ENCODE measurements at regions not wholly inside any gene's neighbourhood (a gene's known extent, or its start where the extent isn't known, plus 50 kb on each side); places are given as distances from the start of the nearest gene placed in this dataset.

GRCh38 chr3:31468433-31468832 lies 64.3 kb upstream of the STT3B start:
- Histone ChIP-seq H3K27me3 (ENCODE audit: control insufficient read depth, insufficient read depth, low read length) (peaks cover 4% of the 10 kb centered on the region), H3K4ac (ENCODE audit: low read depth, low read length) (no peak overlapping the region), H2BK20ac (ENCODE audit: low read depth, low read length) (no peak overlapping the region), H2BK120ac (ENCODE audit: low read depth, low read length) (no peak overlapping the region), H3K9me1 (ENCODE audit: insufficient read depth, low read length) (no peaks in the 10 kb centered on the region), H3K14ac (replicated peaks; ENCODE audit: low read depth, low read length) (no peak overlapping the region), H2AK9ac (replicated peaks; ENCODE audit: low read depth, low read length, poor library complexity) (no peak overlapping the region), H2AK5ac (ENCODE audit: low read depth, low read length) (no peak overlapping the region), H3K9ac (ENCODE audit: low read depth, low read length) (no peak overlapping the region), H3K4me2 (ENCODE audit: low read depth, low read length) (no peak overlapping the region), H3K9me3 (ENCODE audit: control insufficient read depth, insufficient read depth, low read length) (no peaks in the 10 kb centered on the region), H2BK5ac (ENCODE audit: low read depth, low read length, poor library complexity, severe bottlenecking) (no peak overlapping the region), H4K8ac (ENCODE audit: low read depth in 2 of 2, low read length in 2 of 2) (no peak overlapping the region), H3K27ac (ENCODE audit: insufficient read depth, low read length) (no peak overlapping the region), H3K36me3 (ENCODE audit: control insufficient read depth, insufficient read depth, low read length) (no peaks in the 10 kb centered on the region), H3K79me1 (ENCODE audit: low read depth in 1 of 2, low read length in 2 of 2) (no peaks in the 10 kb centered on the region), H2AFZ (replicated peaks; ENCODE audit: low read length, poor library complexity) (no peak overlapping the region), H3K4me3 (ENCODE audit: insufficient read depth, low read depth, low read length) (no peak overlapping the region), H4K5ac (ENCODE audit: low read depth, low read length) (no peak overlapping the region), H2BK15ac (ENCODE audit: low read depth, low read length) (no peak overlapping the region), H3K4me1 (ENCODE audit: control insufficient read depth, insufficient read depth, low read length) (no peaks in the 10 kb centered on the region), H3K23ac (ENCODE audit: low read depth, low read length) (no peak overlapping the region), H4K91ac (ENCODE audit: insufficient read depth, low read depth, low read length) (no peak overlapping the region), H4K20me1 (ENCODE audit: insufficient read depth, low read length) (no peaks in the 10 kb centered on the region), H3K18ac (ENCODE audit: low read depth, low read length) (no peak overlapping the region), H3K56ac (ENCODE audit: extremely low read depth, insufficient read depth, low read length) (no peak overlapping the region)
- ChIA-PET CTCF (no interaction called here), POLR2A (ENCODE audit: unreplicated experiment) (no interaction called here)
- in situ Hi-C loops (cut with MboI; ENCODE audit: low sequenced_read_pairs), result no loop called here
- intact Hi-C loops (cut with micrococcal nuclease), result no loop called here
- BruUV-seq (replicated peaks), result no TSS peak
- dilution Hi-C loops (cut with HindIII; ENCODE audit: low sequenced_read_pairs, unreplicated experiment), result no loop called here
- DNase-seq (no peak), ATAC-seq (ENCODE audit: low read depth) (no peak)
- no CpG with 5 or more reads among the region's 3 CpGs for WGBS, 2 experiments (ENCODE audit: extremely low coverage in 2 of 2, insufficient read length in 1 of 2)
- TF ChIP-seq POLR2A (IDR thresholded peaks at IDR 0.05; ENCODE audit: low read depth, low read length) (no peak), MAFK (IDR thresholded peaks at IDR 0.05; ENCODE audit: low read depth, low read length) (no peak), CEBPB (IDR thresholded peaks at IDR 0.05; ENCODE audit: low read depth, low read length) (no peak), USF2 (IDR thresholded peaks at IDR 0.05; ENCODE audit: low read depth, low read length) (no peak), FOS (IDR thresholded peaks at IDR 0.05; ENCODE audit: low read depth, low read length) (no peak), RFX5 (IDR thresholded peaks at IDR 0.05; ENCODE audit: low read depth, low read length) (no peak), MXI1 (IDR thresholded peaks at IDR 0.05; ENCODE audit: borderline replicate concordance, low read depth, low read length) (no peak), ELK1 (IDR thresholded peaks at IDR 0.05; ENCODE audit: borderline replicate concordance, low read depth, low read length) (no peak), BHLHE40 (IDR thresholded peaks at IDR 0.05; ENCODE audit: low read depth, low read length) (no peak), RCOR1 (IDR thresholded peaks at IDR 0.05; ENCODE audit: insufficient replicate concordance, low read length) (no peak), SMC3 (IDR thresholded peaks at IDR 0.05; ENCODE audit: low read depth, low read length) (no peak), RAD21 (IDR thresholded peaks at IDR 0.05; ENCODE audit: low read length) (no peak), MAZ (IDR thresholded peaks at IDR 0.05; ENCODE audit: borderline replicate concordance, low read depth, low read length) (no peak)
- TF ChIP-seq, protein P1, sequence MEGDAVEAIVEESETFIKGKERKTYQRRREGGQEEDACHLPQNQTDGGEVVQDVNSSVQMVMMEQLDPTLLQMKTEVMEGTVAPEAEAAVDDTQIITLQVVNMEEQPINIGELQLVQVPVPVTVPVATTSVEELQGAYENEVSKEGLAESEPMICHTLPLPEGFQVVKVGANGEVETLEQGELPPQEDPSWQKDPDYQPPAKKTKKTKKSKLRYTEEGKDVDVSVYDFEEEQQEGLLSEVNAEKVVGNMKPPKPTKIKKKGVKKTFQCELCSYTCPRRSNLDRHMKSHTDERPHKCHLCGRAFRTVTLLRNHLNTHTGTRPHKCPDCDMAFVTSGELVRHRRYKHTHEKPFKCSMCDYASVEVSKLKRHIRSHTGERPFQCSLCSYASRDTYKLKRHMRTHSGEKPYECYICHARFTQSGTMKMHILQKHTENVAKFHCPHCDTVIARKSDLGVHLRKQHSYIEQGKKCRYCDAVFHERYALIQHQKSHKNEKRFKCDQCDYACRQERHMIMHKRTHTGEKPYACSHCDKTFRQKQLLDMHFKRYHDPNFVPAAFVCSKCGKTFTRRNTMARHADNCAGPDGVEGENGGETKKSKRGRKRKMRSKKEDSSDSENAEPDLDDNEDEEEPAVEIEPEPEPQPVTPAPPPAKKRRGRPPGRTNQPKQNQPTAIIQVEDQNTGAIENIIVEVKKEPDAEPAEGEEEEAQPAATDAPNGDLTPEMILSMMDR (conservative IDR thresholded peaks at IDR 0.05; ENCODE audit: low read depth, low read length), result no peak

All from IMR-90 (cell line).